H9 (cell line): ENCODE measurements at regions not wholly inside any gene's neighbourhood (a gene's known extent, or its start where the extent isn't known, plus 50 kb on each side); places are given as distances from the start of the nearest gene placed in this dataset.

ENCODE experiments used
- DNase-seq: peaks from one replicate; pipeline ENCODE4 v3.0.0-alpha.2; 2017
- H2AFZ ChIP-seq: one replicate; pipeline ENCODE4 v1.6.1; 2013; ENCODE audit warnings: mild to moderate bottlenecking, low read length, control low read depth, moderate library complexity
- H2AK5ac ChIP-seq: 2 replicates; pipeline ENCODE4 v1.6.1; 2013; ENCODE audit warnings: low read length, control low read depth, mixed read lengths; ENCODE audit not compliant: insufficient read length
- H2BK120ac ChIP-seq: one replicate; pipeline ENCODE4 v1.6.1; 2013; ENCODE audit warnings: low read depth, mild to moderate bottlenecking, low read length, control low read depth, inconsistent platforms; ENCODE audit not compliant: poor library complexity, severe bottlenecking
- H2BK12ac ChIP-seq: 2 replicates; pipeline ENCODE4 v1.6.1; 2013; ENCODE audit warnings: low read length, control low read depth, mixed read lengths, low read depth; ENCODE audit not compliant: insufficient read length
- H2BK15ac ChIP-seq: 2 replicates; pipeline ENCODE4 v1.6.1; 2013; ENCODE audit warnings: low read depth, low read length, control low read depth
- H2BK20ac ChIP-seq: one replicate; pipeline ENCODE4 v1.6.1; 2013; ENCODE audit warnings: low read depth, mild to moderate bottlenecking, low read length, control low read depth, inconsistent platforms; ENCODE audit not compliant: poor library complexity, severe bottlenecking
- H2BK5ac ChIP-seq: 2 replicates; pipeline ENCODE4 v1.6.1; 2013; ENCODE audit warnings: low read length, control low read depth, mixed read lengths; ENCODE audit not compliant: insufficient read length
- H3K14ac ChIP-seq: 2 replicates; pipeline ENCODE4 v1.6.1; 2013; ENCODE audit warnings: low read length, control low read depth; ENCODE audit not compliant: insufficient read depth
- H3K18ac ChIP-seq: 2 replicates; pipeline ENCODE4 v1.6.1; 2013; ENCODE audit warnings: low read depth, mild to moderate bottlenecking, mixed read lengths, low read length, control low read depth; ENCODE audit not compliant: insufficient read length
- H3K23ac ChIP-seq: 2 replicates; pipeline ENCODE4 v1.6.1; 2013; ENCODE audit warnings: low read length, control low read depth, mixed read lengths, low read depth; ENCODE audit not compliant: insufficient read length
- H3K23me2 ChIP-seq: 2 replicates; pipeline ENCODE4 v1.6.1; 2013; ENCODE audit warnings: low read depth, mild to moderate bottlenecking, mixed read lengths, low read length, control low read depth; ENCODE audit not compliant: insufficient read length, poor library complexity, severe bottlenecking
- H3K27ac ChIP-seq: 2 replicates; pipeline ENCODE4 v1.5.1; 2013; ENCODE audit warnings: low read length, control low read depth, mixed read lengths, low read depth; ENCODE audit not compliant: insufficient read length
- H3K27me3 ChIP-seq: 2 replicates; pipeline ENCODE4 v1.6.1; 2013; ENCODE audit warnings: low read length, control low read depth, inconsistent platforms; ENCODE audit not compliant: insufficient read depth
- H3K4ac ChIP-seq: 2 replicates; pipeline ENCODE4 v1.6.1; 2013; ENCODE audit warnings: low read depth, mild to moderate bottlenecking, control low read depth, inconsistent platforms, low read length, moderate library complexity
- H3K4me1 ChIP-seq: 2 replicates; pipeline ENCODE4 v1.6.1; 2013; ENCODE audit warnings: low read length, control low read depth, inconsistent platforms; ENCODE audit not compliant: insufficient read depth
- H3K4me2 ChIP-seq: 2 replicates; pipeline ENCODE4 v1.6.1; 2013; ENCODE audit warnings: low read length, control low read depth, mixed read lengths; ENCODE audit not compliant: insufficient read length, insufficient read depth
- H3K56ac ChIP-seq: 2 replicates; pipeline ENCODE4 v1.6.1; 2013; ENCODE audit warnings: low read depth, mild to moderate bottlenecking, mixed read lengths, low read length, control low read depth; ENCODE audit not compliant: insufficient read length
- H3K79me1 ChIP-seq: 2 replicates; pipeline ENCODE4 v1.6.1; 2013; ENCODE audit warnings: low read depth, mild to moderate bottlenecking, moderate library complexity, low read length, control low read depth, inconsistent platforms; ENCODE audit not compliant: insufficient read depth, poor library complexity, severe bottlenecking
- H3K79me2 ChIP-seq: 2 replicates; pipeline ENCODE4 v1.6.1; 2013; ENCODE audit warnings: low read length, control low read depth, inconsistent platforms; ENCODE audit not compliant: insufficient read depth
- H3K9ac ChIP-seq: 2 replicates; pipeline ENCODE4 v1.6.1; 2013; ENCODE audit warnings: low read length, control low read depth, mixed read lengths; ENCODE audit not compliant: insufficient read length; ENCODE audit errors: extremely low read depth
- H3K9me3 ChIP-seq: one replicate; pipeline ENCODE4 v1.6.1; 2013; ENCODE audit warnings: low read depth, low read length, inconsistent platforms; ENCODE audit not compliant: control insufficient read depth
- H3T11ph ChIP-seq: one replicate; pipeline ENCODE4 v1.6.1; 2013; ENCODE audit warnings: mild to moderate bottlenecking, low read length, control low read depth, inconsistent platforms
- H4K20me1 ChIP-seq: one replicate; pipeline ENCODE4 v1.6.1; 2013; ENCODE audit not compliant: control insufficient read depth, insufficient read length, insufficient read depth
- H4K5ac ChIP-seq: 2 replicates; pipeline ENCODE4 v1.6.1; 2013; ENCODE audit warnings: low read depth, mild to moderate bottlenecking, mixed read lengths, low read length, control low read depth; ENCODE audit not compliant: insufficient read length
- H4K8ac ChIP-seq: replicated peaks from 2 replicates; pipeline ENCODE4 v1.6.1; 2013; ENCODE audit warnings: low read length, control low read depth, mixed read lengths, low read depth; ENCODE audit not compliant: insufficient read length
- H4K91ac ChIP-seq: 2 replicates; pipeline ENCODE4 v1.6.1; 2013; ENCODE audit warnings: low read depth, mild to moderate bottlenecking, moderate library complexity, mixed read lengths, low read length, control low read depth; ENCODE audit not compliant: insufficient read length
- H3K27ac Mint-ChIP-seq, 3 experiments: 2 replicates in 2 of 3; 3 replicates in 1 of 3; pipeline ENCODE4 v1.8.0; 2020 to 2021; ENCODE audit warnings: mixed read lengths in 3 of 3, mild to moderate bottlenecking in 1 of 3, moderate library complexity in 1 of 3
- H3K27me3 Mint-ChIP-seq: 2 replicates; pipeline ENCODE4 v1.8.0; 2021; ENCODE audit warnings: low read depth, mild to moderate bottlenecking, moderate library complexity, mixed read lengths
- H3K36me3 Mint-ChIP-seq, 3 experiments: 2 replicates in 2 of 3; 3 replicates in 1 of 3; pipeline ENCODE4 v1.8.0; 2020 to 2021; ENCODE audit warnings: low read depth in 3 of 3, mixed read lengths in 3 of 3; ENCODE audit not compliant: insufficient read depth in 1 of 3
- H3K4me1 Mint-ChIP-seq, 2 experiments: 2 replicates each; pipeline ENCODE4 v1.8.0; 2020; ENCODE audit warnings: mixed read lengths in 2 of 2
- H3K4me3 Mint-ChIP-seq, 2 experiments: 2 replicates in 1 of 2; 3 replicates in 1 of 2; pipeline ENCODE4 v1.8.0; 2020 to 2021; ENCODE audit warnings: mild to moderate bottlenecking in 2 of 2, mixed read lengths in 2 of 2, moderate library complexity in 1 of 2
- H3K9me3 Mint-ChIP-seq, 2 experiments: 2 replicates in 1 of 2; 3 replicates in 1 of 2; pipeline ENCODE4 v1.8.0; 2020; ENCODE audit warnings: mild to moderate bottlenecking in 2 of 2, mixed read lengths in 2 of 2, moderate library complexity in 1 of 2
- TF ChIP-seq, protein P1 (sequence below): fragments of 200-600 bp; sonication (generic); conservative IDR thresholded peaks from 3 replicates; pipeline ENCODE4 v1.8.0; 2021; ENCODE audit warnings: antibody characterized with exemption, mild to moderate bottlenecking

DNA sequence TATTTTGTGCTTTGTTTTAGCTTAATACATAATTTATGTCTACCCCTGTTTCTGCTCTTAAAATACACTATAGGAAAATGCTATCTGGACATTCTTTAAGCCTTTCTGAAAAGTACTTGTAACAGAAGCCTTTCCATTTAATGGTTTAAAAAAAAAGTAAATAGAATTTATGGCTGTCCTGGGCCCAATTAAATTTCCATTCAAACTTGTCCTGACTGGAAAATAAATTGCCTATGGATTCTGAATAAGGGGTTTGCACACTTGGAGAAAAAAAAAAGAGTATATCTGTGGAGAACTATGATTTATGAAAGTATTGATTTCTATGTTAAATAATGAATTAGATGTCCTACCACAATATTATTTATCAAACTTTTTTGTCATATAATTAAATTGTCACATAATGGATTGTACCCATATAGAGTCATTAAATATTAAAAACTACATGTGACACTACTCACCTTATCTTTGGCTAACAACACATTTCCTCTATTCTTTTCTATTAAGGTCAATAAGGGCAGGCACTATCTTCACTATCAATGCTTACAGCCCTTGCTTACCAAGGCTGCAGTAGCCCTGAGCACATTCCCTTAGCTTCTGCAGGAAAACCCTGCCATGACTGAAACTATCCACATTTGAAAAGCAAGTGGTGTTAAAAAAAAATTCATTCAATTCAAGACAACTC lies 396.1 kb upstream of the ROBO2 start:
- Mint-ChIP-seq H3K27me3 (no peaks in the 10 kb centered on the region), H3K27ac (no peak overlapping the region), H3K4me3 (no peak overlapping the region), H3K4me1 (peaks cover 7% of the 10 kb centered on the region in 2 experiments), H3K36me3 (no peaks in the 10 kb centered on the region), H3K9me3 (no peaks in the 10 kb centered on the region)
- no peak overlapping the region for H3K56ac ChIP-seq
- no peak for DNase-seq
- no peak overlapping the region for H2BK20ac ChIP-seq
- H3K27ac ChIP-seq = no peak overlapping the region
- no peak overlapping the region for H3K4ac ChIP-seq
- no peaks in the 10 kb centered on the region for H3K27me3 ChIP-seq
- H2AK5ac ChIP-seq = no peak overlapping the region
- no peak overlapping the region for H4K91ac ChIP-seq
- H3K23me2 ChIP-seq = no peaks in the 10 kb centered on the region
- no peak overlapping the region for H3K14ac ChIP-seq
- H2BK15ac ChIP-seq = no peak overlapping the region
- TF ChIP-seq, protein P1, sequence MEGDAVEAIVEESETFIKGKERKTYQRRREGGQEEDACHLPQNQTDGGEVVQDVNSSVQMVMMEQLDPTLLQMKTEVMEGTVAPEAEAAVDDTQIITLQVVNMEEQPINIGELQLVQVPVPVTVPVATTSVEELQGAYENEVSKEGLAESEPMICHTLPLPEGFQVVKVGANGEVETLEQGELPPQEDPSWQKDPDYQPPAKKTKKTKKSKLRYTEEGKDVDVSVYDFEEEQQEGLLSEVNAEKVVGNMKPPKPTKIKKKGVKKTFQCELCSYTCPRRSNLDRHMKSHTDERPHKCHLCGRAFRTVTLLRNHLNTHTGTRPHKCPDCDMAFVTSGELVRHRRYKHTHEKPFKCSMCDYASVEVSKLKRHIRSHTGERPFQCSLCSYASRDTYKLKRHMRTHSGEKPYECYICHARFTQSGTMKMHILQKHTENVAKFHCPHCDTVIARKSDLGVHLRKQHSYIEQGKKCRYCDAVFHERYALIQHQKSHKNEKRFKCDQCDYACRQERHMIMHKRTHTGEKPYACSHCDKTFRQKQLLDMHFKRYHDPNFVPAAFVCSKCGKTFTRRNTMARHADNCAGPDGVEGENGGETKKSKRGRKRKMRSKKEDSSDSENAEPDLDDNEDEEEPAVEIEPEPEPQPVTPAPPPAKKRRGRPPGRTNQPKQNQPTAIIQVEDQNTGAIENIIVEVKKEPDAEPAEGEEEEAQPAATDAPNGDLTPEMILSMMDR = no peak
- no peak overlapping the region for H3K4me2 ChIP-seq
- H2AFZ ChIP-seq = no peak overlapping the region
- no peak overlapping the region for H3K23ac ChIP-seq
- H3K9ac ChIP-seq = no peak overlapping the region
- no peaks in the 10 kb centered on the region for H3K79me2 ChIP-seq
- no peak overlapping the region for H4K5ac ChIP-seq
- H3K4me1 ChIP-seq = no peaks in the 10 kb centered on the region
- no peak overlapping the region for H4K8ac ChIP-seq
- no peak overlapping the region for H2BK120ac ChIP-seq
- no peak overlapping the region for H3T11ph ChIP-seq
- no peaks in the 10 kb centered on the region for H4K20me1 ChIP-seq
- H3K9me3 ChIP-seq = no peaks in the 10 kb centered on the region
- H2BK5ac ChIP-seq = no peak overlapping the region
- H2BK12ac ChIP-seq = no peak overlapping the region
- H3K18ac ChIP-seq = no peak overlapping the region
- H3K79me1 ChIP-seq = no peaks in the 10 kb centered on the region
